AG04449 (cell line): ENCODE measurements at regions not wholly inside any gene's neighbourhood (a gene's known extent, or its start where the extent isn't known, plus 50 kb on each side); places are given as distances from the start of the nearest gene placed in this dataset.

Experiments
- CTCF ChIA-PET: fragments of 350-600 bp; formaldehyde crosslinking; extraction: SDS; loops from one replicate; lab custom pipeline; 2021; ENCODE audit warnings: antibody characterized with exemption; lab: Yijun Ruan, JAX
- POLR2A ChIA-PET: fragments of 400-600, 350-600 bp; formaldehyde crosslinking; extraction: SDS; loops from one replicate; lab custom pipeline; 2020; ENCODE audit warnings: antibody characterized with exemption, inconsistent platforms; lab: Yijun Ruan, JAX
- DNase-seq: peaks from one replicate; pipeline ENCODE4 v3.0.0-alpha.2; 2010; ENCODE audit warnings: low read depth, low spot score
- H3K4me3 ChIP-seq: 2 replicates; pipeline ENCODE4 v1.5.1; 2011; ENCODE audit warnings: low read depth, mild to moderate bottlenecking, control low read depth, low read length
- TF ChIP-seq, protein P1 (sequence below): IDR thresholded peaks from one replicate; pipeline ENCODE4 v1.5.1; 2011; ENCODE audit warnings: mild to moderate bottlenecking, moderate library complexity, low read length, control low read depth, inconsistent platforms; ENCODE audit not compliant: insufficient read depth; ENCODE audit errors: missing control alignments

- DNase-seq = no peak
- ChIA-PET CTCF (interaction anchor here (0.6 to 1.7 kb wide), 4 partner anchors 11 to 165 kb away, joined by 3 to 4 read pairs (median 3); no protein-coding TSS in a partner anchor), POLR2A (no interaction called here)
- TF ChIP-seq, protein P1, sequence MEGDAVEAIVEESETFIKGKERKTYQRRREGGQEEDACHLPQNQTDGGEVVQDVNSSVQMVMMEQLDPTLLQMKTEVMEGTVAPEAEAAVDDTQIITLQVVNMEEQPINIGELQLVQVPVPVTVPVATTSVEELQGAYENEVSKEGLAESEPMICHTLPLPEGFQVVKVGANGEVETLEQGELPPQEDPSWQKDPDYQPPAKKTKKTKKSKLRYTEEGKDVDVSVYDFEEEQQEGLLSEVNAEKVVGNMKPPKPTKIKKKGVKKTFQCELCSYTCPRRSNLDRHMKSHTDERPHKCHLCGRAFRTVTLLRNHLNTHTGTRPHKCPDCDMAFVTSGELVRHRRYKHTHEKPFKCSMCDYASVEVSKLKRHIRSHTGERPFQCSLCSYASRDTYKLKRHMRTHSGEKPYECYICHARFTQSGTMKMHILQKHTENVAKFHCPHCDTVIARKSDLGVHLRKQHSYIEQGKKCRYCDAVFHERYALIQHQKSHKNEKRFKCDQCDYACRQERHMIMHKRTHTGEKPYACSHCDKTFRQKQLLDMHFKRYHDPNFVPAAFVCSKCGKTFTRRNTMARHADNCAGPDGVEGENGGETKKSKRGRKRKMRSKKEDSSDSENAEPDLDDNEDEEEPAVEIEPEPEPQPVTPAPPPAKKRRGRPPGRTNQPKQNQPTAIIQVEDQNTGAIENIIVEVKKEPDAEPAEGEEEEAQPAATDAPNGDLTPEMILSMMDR = no peak
- H3K4me3 ChIP-seq = no peak overlapping the region
These were observed 237.6 kb upstream of the IRS2 start for GRCh38 chr13:110023729-110024644.

GRCh38 chr13:110018009-110018408, 231.6 kb upstream of the IRS2 start:
- POLR2A ChIA-PET = no interaction called here
- no peak for DNase-seq
- TF ChIP-seq, protein P1 = no peak
- H3K4me3 ChIP-seq = no peak overlapping the region
- CTCF ChIA-PET = no interaction called here

DNA sequence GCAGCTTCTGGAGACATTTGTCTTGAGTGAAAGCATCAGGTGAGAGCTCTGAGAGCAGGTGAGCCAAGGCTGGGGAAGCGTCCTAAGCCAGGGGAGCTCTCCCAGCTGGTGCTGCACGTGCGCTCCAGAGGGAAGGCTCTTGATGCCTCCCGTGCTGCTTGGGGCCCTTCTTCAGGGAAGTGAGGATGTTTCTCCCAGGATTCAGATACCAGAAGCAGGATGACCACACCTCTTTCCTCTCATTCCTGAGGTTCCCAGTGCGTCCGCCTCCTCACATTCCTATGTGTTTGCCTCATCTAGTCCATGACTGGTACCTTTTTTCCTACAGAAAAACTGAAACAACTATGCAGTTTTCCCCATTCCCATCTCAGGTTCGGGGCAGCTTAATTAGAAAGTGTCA, 231.0 kb upstream of the IRS2 start:
- CTCF ChIA-PET = interaction anchor here (0.7 kb wide), 1 partner anchor 99 kb away, joined by 3 read pairs; no protein-coding TSS in a partner anchor
- POLR2A ChIA-PET = no interaction called here
- TF ChIP-seq, protein P1 = no peak
- H3K4me3 ChIP-seq = no peak overlapping the region
- DNase-seq = peak; percentile 71

DNA sequence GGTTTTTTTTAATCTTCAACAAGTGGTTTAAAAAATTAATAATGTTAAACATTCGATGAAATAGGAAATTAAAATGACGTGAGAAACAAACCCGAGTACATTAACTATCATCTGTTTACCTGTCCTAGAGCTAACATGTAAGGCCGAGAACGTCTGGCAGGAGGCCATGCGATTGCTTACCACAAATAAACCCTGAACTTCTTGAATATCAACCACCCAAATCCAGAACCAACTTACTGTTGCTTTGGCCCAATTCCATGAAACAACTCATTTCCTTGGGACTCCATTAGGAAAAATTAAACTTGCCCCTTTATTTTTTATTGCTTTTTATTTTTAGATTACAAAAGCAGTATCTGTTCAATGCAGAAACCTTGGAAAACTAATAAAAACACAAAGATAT, 228.9 kb upstream of the IRS2 start:
- ChIA-PET POLR2A (no interaction called here), CTCF (no interaction called here)
- no peak overlapping the region for H3K4me3 ChIP-seq
- TF ChIP-seq, protein P1 = no peak
- no peak for DNase-seq

DNA sequence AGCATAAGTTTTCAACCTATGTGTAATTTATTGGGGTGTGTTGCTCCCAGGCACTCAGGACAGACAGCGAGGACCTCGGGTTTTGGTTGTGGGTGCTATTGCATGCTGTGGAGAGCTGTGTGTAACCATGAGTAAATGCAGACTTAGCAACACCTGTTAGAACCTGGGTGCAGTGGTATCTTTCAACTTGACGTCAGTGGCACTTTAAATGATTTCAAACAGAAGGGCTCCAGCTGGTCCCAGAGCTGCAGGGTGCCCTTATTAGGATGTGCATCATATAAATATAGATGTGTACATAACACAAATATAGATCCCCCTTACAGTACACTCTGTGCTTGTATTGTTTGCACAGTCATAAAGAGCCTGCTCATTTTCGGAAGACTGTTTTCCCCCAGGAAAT, 228.3 kb upstream of the IRS2 start:
- ChIA-PET POLR2A (no interaction called here), CTCF (no interaction called here)
- TF ChIP-seq, protein P1 = no peak
- no peak for DNase-seq
- no peak overlapping the region for H3K4me3 ChIP-seq

DNA sequence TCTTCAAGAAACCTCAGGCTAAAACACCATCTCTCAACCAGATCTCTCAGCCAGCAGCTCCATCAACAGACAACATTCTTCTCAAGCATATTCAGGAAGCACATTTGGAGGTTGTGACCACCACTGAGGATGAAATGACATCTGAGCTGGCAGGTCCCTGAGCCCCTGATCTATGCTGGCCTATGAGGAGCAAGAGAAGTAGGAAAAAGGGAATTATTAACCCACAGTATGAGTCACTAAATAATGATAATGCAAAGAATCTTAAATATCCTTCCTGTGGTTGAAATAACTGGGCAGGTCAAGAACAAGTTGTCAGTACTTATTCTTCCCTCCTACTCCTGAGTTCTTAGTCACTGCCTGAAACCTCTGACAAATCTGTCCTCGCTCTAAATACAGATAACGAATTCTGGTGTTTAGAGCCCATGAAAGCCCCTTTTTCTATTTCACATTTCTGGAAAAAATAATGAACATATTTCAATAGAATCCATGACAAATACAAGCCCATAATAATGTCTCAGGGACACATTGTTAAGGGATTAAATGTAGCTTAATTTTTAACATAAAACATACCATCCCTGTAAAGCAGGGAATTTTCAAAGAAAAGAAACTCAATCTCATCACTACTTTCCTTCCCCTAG, 225.8 kb upstream of the IRS2 start:
- H3K4me3 ChIP-seq = no peak overlapping the region
- DNase-seq = peak; percentile 92
- ChIA-PET CTCF (interaction anchor here (0.8 to 1.1 kb wide), 2 partner anchors 11 to 104 kb away, joined by 3 to 4 read pairs; no protein-coding TSS in a partner anchor), POLR2A (no interaction called here)
- TF ChIP-seq, protein P1 = no peak
